GM13976 (cell line): ENCODE measurements at regions not wholly inside any gene's neighbourhood (a gene's known extent, or its start where the extent isn't known, plus 50 kb on each side); places are given as distances from the start of the nearest gene placed in this dataset.
"Not testable (repeated sequence)": the region's sequence is repeated elsewhere in the genome, so short reads cannot be mapped to it uniquely, and the experiment has no call there.

Experiments
- DNase-seq: peaks from one replicate; pipeline ENCODE4 v3.0.0; 2012; ENCODE audit warnings: low spot score
- CTCF ChIP-seq: IDR thresholded peaks from 2 replicates; pipeline ENCODE4 v1.5.1; 2012; ENCODE audit warnings: borderline replicate concordance, mild to moderate bottlenecking; ENCODE audit not compliant: insufficient read depth; ENCODE audit errors: extremely low read depth, missing control alignments, control extremely low read depth
- in situ Hi-C: fragments of 300-500 bp; cut with MboI; formaldehyde crosslinking; loops from one replicate; pipeline ENCODE4 v1.12.0; 2022; ENCODE audit warnings: low sequenced_read_pairs, mixed read lengths, inconsistent platforms; ENCODE audit not compliant: unreplicated experiment

- in situ Hi-C loops = no loop called here
- no peak for TF ChIP-seq CTCF
- no peak for DNase-seq
These were observed 180.5 kb upstream of the ZNF469 start for GRCh38 chr16:88202207-88202745.

- DNase-seq, in situ Hi-C loops: not testable (repeated sequence)
These were observed 179.7 kb upstream of the ZNF469 start for GRCh38 chr16:88202856-88203681.

GRCh38 chr16:88204131-88205110 lies 178.3 kb upstream of the ZNF469 start:
- in situ Hi-C loops, DNase-seq: not testable (repeated sequence)

- in situ Hi-C loops, DNase-seq: not testable (repeated sequence)
These were observed 177.3 kb upstream of the ZNF469 start for GRCh38 chr16:88205482-88205881.

- DNase-seq, in situ Hi-C loops: not testable (repeated sequence)
These were observed 176.8 kb upstream of the ZNF469 start for GRCh38 chr16:88206006-88206405.

GRCh38 chr16:88206516-88206915 lies 176.2 kb upstream of the ZNF469 start:
- in situ Hi-C loops, DNase-seq: not testable (repeated sequence)

GRCh38 chr16:88208112-88208511 lies 174.6 kb upstream of the ZNF469 start:
- TF ChIP-seq CTCF = no peak

GRCh38 chr16:88208776-88209175 lies 174.0 kb upstream of the ZNF469 start:
- DNase-seq = not testable (repeated sequence)

More at GRCh38 chr16:88208112-88208511, 174.6 kb upstream of the ZNF469 start:
- in situ Hi-C loops = no loop called here
- no peak for DNase-seq

GRCh38 chr16:88209579-88209978 lies 173.2 kb upstream of the ZNF469 start:
- in situ Hi-C loops, DNase-seq: not testable (repeated sequence)

More at GRCh38 chr16:88208776-88209175, 174.0 kb upstream of the ZNF469 start:
- in situ Hi-C loops = not testable (repeated sequence)

- DNase-seq, in situ Hi-C loops: not testable (repeated sequence)
These were observed 168.8 kb upstream of the ZNF469 start for GRCh38 chr16:88213937-88214336.

- in situ Hi-C loops, DNase-seq: not testable (repeated sequence)
These were observed 161.6 kb upstream of the ZNF469 start for GRCh38 chr16:88221001-88221761.

GRCh38 chr16:88223696-88224095 lies 159.1 kb upstream of the ZNF469 start:
- in situ Hi-C loops, DNase-seq: not testable (repeated sequence)

- DNase-seq, in situ Hi-C loops: not testable (repeated sequence)
These were observed 158.4 kb upstream of the ZNF469 start for GRCh38 chr16:88224131-88224898.

- in situ Hi-C loops, DNase-seq: not testable (repeated sequence)
These were observed 157.0 kb upstream of the ZNF469 start for GRCh38 chr16:88225640-88226230.
